NCI-H526 (cell line): ENCODE measurements at regions not wholly inside any gene's neighbourhood (a gene's known extent, or its start where the extent isn't known, plus 50 kb on each side); places are given as distances from the start of the nearest gene placed in this dataset.

ENCODE experiments used
- DNase-seq, 2 experiments: peaks; one replicate each; lab custom pipeline; 2025; lab: John Stamatoyannopoulos, UW

GRCh38 chr5:12269164-12269563 lies 364.9 kb upstream of the CTNND2 start:
- no peak for DNase-seq

GRCh38 chr5:12258549-12258948 lies 354.3 kb upstream of the CTNND2 start:
- DNase-seq, result no peak

GRCh38 chr5:12250454-12250853 lies 346.2 kb upstream of the CTNND2 start:
- no peak for DNase-seq

GRCh38 chr5:12248831-12249230 lies 344.6 kb upstream of the CTNND2 start:
- no peak for DNase-seq

- DNase-seq, result no peak
Observed at GRCh38 chr5:12246036-12246435, 341.8 kb upstream of the CTNND2 start.

GRCh38 chr5:12245429-12245828 lies 341.2 kb upstream of the CTNND2 start:
- no peak for DNase-seq

- no peak for DNase-seq
Observed at GRCh38 chr5:12242950-12243888, 339.0 kb upstream of the CTNND2 start.

- DNase-seq, result no peak
Observed at GRCh38 chr5:12237837-12238575, 333.8 kb upstream of the CTNND2 start.

- no peak for DNase-seq
Observed at GRCh38 chr5:12230659-12231058, 326.4 kb upstream of the CTNND2 start.

- DNase-seq, result no peak
Observed at GRCh38 chr5:12217039-12217438, 312.8 kb upstream of the CTNND2 start.

- no peak for DNase-seq
Observed at GRCh38 chr5:12214267-12215015, 310.2 kb upstream of the CTNND2 start.

- no peak for DNase-seq
Observed at GRCh38 chr5:12208366-12209100, 304.3 kb upstream of the CTNND2 start.

GRCh38 chr5:12204761-12205160 lies 300.5 kb upstream of the CTNND2 start:
- DNase-seq, result peak in 1 of 2 experiments; percentile 3

GRCh38 chr5:12193536-12193935 lies 289.3 kb upstream of the CTNND2 start:
- no peak for DNase-seq

- DNase-seq, result no peak
Observed at GRCh38 chr5:12183003-12183402, 278.8 kb upstream of the CTNND2 start.

- no peak for DNase-seq
Observed at GRCh38 chr5:12177851-12178250, 273.6 kb upstream of the CTNND2 start.

- no peak for DNase-seq
Observed at GRCh38 chr5:12177225-12177624, 273.0 kb upstream of the CTNND2 start.

- DNase-seq, result no peak
Observed at GRCh38 chr5:12175914-12176585, 271.8 kb upstream of the CTNND2 start.

- no peak for DNase-seq
Observed at GRCh38 chr5:12174734-12175133, 270.5 kb upstream of the CTNND2 start.

GRCh38 chr5:12169536-12169935 lies 265.3 kb upstream of the CTNND2 start:
- DNase-seq, result no peak

- no peak for DNase-seq
Observed at GRCh38 chr5:12162863-12163262, 258.6 kb upstream of the CTNND2 start.
